Sigmoid colon (tissue), 6 donors: ENCODE measurements at regions not wholly inside any gene's neighbourhood (a gene's known extent, or its start where the extent isn't known, plus 50 kb on each side); places are given as distances from the start of the nearest gene placed in this dataset.

Experiments
- DNase-seq: peaks from one replicate; pipeline ENCODE4 v3.0.0-alpha.2; 2019
- H3K27ac ChIP-seq, 4 donors: fragments of 200-600 bp; sonication (generic); one replicate each; pipeline ENCODE4 v1.5.1; 2016 to 2019; ENCODE audit warnings: mild to moderate bottlenecking in 1 of 4
- H3K27me3 ChIP-seq, 3 donors: fragments of 200-600 bp; sonication (generic); one replicate each; pipeline ENCODE4 v1.5.1; 2019; ENCODE audit warnings: mild to moderate bottlenecking in 1 of 3
- H3K36me3 ChIP-seq, 4 donors: fragments of 200-600 bp; sonication (generic); one replicate each; pipeline ENCODE4 v1.5.1; 2016 to 2019
- H3K4me1 ChIP-seq, 4 donors: fragments of 200-600 bp; sonication (generic); one replicate each; pipeline ENCODE4 v1.5.1; 2017 to 2019
- H3K4me3 ChIP-seq, 4 donors: fragments of 200-600 bp; sonication (generic); one replicate each; pipeline ENCODE4 v1.5.1; 2017 to 2019; ENCODE audit warnings: mild to moderate bottlenecking in 2 of 4, moderate library complexity in 1 of 4
- H3K9me3 ChIP-seq, 4 donors: fragments of 200-600 bp in 3 of 4; sonication (generic) in 3 of 4; one replicate each; pipeline versions ENCODE4 v1.5.1 to v1.6.1; 2013 to 2019
- EP300 ChIP-seq, 4 donors: sonication (generic); formaldehyde crosslinking; IDR thresholded peaks; one replicate each; pipeline ENCODE4 v1.6.1; 2017; ENCODE audit warnings: antibody characterized with exemption in 4 of 4
- POLR2A ChIP-seq, 2 donors: fragments of 450-650 bp; IDR thresholded peaks; one replicate each; pipeline ENCODE4 v1.6.1; 2016; ENCODE audit warnings: antibody characterized with exemption in 2 of 2, mild to moderate bottlenecking in 2 of 2, moderate library complexity in 2 of 2
- POLR2AphosphoS5 ChIP-seq, 4 donors: sonication (generic); formaldehyde crosslinking; IDR thresholded peaks; one replicate each; pipeline ENCODE4 v1.6.1; 2017; ENCODE audit warnings: antibody characterized with exemption in 4 of 4
- WGBS, 2 donors: extraction: QIAGEN DNeasy Blood & Tissue Kit; methylation state at CpG; one replicate each; pipeline ENCODE4 v1.1.7; 2013; 5-methylcytosine and 5-hydroxymethylcytosine counted together
- intact Hi-C: fragments of 100-400 bp; cut with DNase I; formaldehyde crosslinking; loops from one replicate; pipeline ENCODE4 v1.15.1; 2023
- TF ChIP-seq, protein P1 (sequence below), 4 experiments: fragments of 450-650 bp in 3 of 4; fragments of 200-600 bp in 1 of 4; IDR thresholded peaks; one replicate each; pipeline ENCODE4 v1.5.1; 2016 to 2019; ENCODE audit warnings: antibody characterized with exemption in 4 of 4, mild to moderate bottlenecking in 3 of 4, moderate library complexity in 2 of 4
- donor health status: healthy with polysubstance abuse.
- donor health status: healthy.

DNA sequence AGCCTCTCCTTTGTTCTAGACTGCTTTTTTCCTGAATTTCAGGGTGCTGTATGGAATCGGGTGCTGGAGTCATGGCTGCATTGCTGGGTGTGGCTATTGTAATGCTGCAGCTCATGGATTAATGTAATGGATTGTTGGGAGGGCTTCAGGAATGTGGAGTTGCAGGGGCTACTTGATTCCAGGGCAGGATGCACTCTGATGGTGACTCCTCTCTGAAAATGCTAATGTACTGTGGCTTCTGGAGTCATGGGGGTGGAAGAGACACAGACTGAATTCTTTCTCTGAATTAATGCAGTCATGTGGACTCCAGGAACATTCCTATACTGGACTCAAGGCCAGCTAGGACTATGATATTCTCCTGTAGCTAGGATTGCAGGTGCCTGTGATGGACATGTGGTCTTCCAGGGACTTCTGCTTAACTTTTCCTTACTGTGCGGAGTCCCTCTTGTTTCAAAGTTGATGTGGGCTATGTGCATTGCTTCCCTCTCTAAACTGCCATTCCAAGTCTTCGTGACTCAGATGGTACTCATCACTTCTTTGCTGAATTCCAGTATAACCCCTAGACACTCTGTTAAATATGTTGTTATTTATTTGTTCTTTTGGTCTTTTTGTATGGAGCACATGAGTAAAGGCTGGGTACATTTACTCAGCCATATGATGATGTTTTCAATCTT lies 396.2 kb downstream of the KCTD16 start:
- Histone ChIP-seq H3K27me3 (no peaks in the 10 kb centered on the region), H3K4me1 (no peaks in the 10 kb centered on the region), H3K4me3 (no peak overlapping the region), H3K9me3 (peaks cover 0 to 11% (median 0%) of the 10 kb centered on the region in 4 donors), H3K27ac (no peak overlapping the region), H3K36me3 (no peaks in the 10 kb centered on the region)
- no peak for DNase-seq
- intact Hi-C loops = no loop called here
- TF ChIP-seq, protein P1, sequence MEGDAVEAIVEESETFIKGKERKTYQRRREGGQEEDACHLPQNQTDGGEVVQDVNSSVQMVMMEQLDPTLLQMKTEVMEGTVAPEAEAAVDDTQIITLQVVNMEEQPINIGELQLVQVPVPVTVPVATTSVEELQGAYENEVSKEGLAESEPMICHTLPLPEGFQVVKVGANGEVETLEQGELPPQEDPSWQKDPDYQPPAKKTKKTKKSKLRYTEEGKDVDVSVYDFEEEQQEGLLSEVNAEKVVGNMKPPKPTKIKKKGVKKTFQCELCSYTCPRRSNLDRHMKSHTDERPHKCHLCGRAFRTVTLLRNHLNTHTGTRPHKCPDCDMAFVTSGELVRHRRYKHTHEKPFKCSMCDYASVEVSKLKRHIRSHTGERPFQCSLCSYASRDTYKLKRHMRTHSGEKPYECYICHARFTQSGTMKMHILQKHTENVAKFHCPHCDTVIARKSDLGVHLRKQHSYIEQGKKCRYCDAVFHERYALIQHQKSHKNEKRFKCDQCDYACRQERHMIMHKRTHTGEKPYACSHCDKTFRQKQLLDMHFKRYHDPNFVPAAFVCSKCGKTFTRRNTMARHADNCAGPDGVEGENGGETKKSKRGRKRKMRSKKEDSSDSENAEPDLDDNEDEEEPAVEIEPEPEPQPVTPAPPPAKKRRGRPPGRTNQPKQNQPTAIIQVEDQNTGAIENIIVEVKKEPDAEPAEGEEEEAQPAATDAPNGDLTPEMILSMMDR (IDR thresholded peaks at IDR 0.05) = no peak
- TF ChIP-seq POLR2AphosphoS5 (IDR thresholded peaks at IDR 0.05) (no peak), EP300 (IDR thresholded peaks at IDR 0.05) (no peak), POLR2A (IDR thresholded peaks at IDR 0.05) (no peak)
- WGBS, 2 donors = 85 to 86% methylated on average over 3 of the region's 3 CpGs

DNA sequence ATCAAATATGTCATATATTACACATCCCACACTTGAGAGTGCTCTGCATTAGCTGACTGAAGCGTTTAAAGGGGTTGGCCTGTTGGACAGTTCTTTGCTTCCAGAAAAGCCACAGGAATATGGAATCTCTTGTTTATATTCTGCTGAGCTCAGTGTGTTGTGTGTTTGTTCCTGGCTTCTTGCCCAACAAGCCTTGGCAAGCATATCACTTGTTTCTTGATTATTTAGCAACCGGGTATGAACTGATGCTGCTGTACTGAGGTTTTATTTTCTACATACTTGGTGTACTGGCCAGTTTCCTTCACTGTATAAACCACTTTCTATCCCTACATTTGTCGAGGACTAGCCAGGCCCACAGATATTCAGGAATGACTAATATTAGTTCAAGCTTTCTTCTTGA lies 378.9 kb downstream of the KCTD16 start:
- H3K4me1 ChIP-seq = no peaks in the 10 kb centered on the region
- no peaks in the 10 kb centered on the region for H3K36me3 ChIP-seq
- H3K27ac ChIP-seq = no peak overlapping the region
- 55 to 65% methylated on average over 3 of the region's 3 CpGs for WGBS, 2 donors
- no peaks in the 10 kb centered on the region for H3K9me3 ChIP-seq
- H3K4me3 ChIP-seq = no peak overlapping the region
- intact Hi-C loops = no loop called here
- TF ChIP-seq, protein P1 (IDR thresholded peaks at IDR 0.05) = no peak
- no peak for TF ChIP-seq EP300 (IDR thresholded peaks at IDR 0.05)
- H3K27me3 ChIP-seq = no peaks in the 10 kb centered on the region
- DNase-seq = no peak

DNA sequence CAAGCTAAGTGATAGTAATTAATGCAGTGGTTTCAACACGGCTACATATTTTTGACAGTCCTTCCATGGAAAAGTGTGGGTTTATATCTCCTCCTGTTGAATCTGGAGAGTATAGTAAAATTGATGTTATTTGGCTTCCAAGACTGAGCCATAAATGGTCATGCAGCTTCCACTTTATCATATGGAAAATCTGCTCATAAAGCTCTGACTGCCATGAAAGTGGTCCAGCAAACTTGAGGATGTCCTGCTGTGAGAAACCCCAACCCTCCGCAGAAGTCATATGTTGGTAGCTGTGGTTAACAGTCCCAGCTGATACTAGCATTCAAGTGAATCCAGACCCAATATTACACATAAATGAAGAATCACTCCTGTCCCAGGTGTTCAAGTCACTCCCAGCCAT lies 378.3 kb downstream of the KCTD16 start:
- Histone ChIP-seq H3K9me3 (no peaks in the 10 kb centered on the region), H3K27ac (no peak overlapping the region), H3K27me3 (no peaks in the 10 kb centered on the region), H3K36me3 (no peaks in the 10 kb centered on the region), H3K4me1 (no peaks in the 10 kb centered on the region), H3K4me3 (no peak overlapping the region)
- intact Hi-C loops = no loop called here
- TF ChIP-seq POLR2AphosphoS5 (IDR thresholded peaks at IDR 0.05) (no peak), POLR2A (IDR thresholded peaks at IDR 0.05) (no peak), EP300 (IDR thresholded peaks at IDR 0.05) (no peak)
- TF ChIP-seq, protein P1 (IDR thresholded peaks at IDR 0.05) = no peak
- WGBS, 2 donors = 64 to 78% methylated on average over 2 of the region's 2 CpGs
- no peak for DNase-seq

DNA sequence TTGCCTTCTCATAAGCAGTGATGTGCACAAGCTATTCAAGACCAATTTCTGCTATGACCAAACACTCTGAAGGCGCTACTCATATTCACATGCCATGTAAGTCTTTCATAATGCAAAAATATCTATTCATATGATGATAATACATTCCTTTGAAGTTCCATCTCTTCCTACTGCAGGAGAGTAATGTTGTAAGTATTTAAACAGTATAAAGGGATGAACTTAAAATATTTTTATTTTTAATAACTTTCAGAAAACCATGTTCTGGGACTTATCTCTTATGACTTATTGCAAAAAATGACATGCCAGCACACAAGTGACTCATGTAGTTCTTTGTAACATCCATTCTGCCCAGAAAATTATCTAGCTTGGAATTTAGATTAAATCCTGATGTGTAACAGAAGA lies 376.4 kb downstream of the KCTD16 start:
- Histone ChIP-seq H3K9me3 (no peaks in the 10 kb centered on the region), H3K4me3 (no peak overlapping the region), H3K27me3 (no peaks in the 10 kb centered on the region), H3K36me3 (no peaks in the 10 kb centered on the region), H3K27ac (no peak overlapping the region), H3K4me1 (no peaks in the 10 kb centered on the region)
- TF ChIP-seq EP300 (IDR thresholded peaks at IDR 0.05) = no peak
- TF ChIP-seq POLR2A (IDR thresholded peaks at IDR 0.05) = no peak
- no peak for TF ChIP-seq POLR2AphosphoS5 (IDR thresholded peaks at IDR 0.05)
- TF ChIP-seq, protein P1 (IDR thresholded peaks at IDR 0.05) = no peak
- intact Hi-C loops = no loop called here
- WGBS, 2 donors = 91 to 93% methylated on average over 1 of the region's 1 CpG
- no peak for DNase-seq

DNA sequence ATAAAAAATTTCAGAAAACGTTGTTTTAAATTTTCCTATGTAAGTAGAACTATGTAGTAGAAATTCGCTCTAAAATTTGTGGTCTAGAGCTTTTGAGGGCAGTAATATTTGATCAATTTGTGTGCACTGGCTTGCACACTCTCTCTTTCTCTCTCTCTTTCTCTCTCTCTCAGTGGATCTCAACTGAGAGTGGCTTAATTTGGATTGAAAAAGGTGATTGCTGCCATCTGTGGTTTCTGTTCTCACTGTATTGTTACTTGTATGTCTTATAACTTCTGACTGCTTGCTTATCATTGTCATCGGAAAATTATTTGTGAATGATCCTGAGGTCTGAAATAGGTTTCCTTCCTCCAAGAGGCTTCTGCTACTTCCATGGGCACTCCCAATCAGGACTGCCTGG lies 368.2 kb downstream of the KCTD16 start:
- H3K4me3 ChIP-seq = no peak overlapping the region
- DNase-seq = no peak
- intact Hi-C loops = no loop called here

More for the DNA sequence above, 368.2 kb downstream of the KCTD16 start:
- Histone ChIP-seq H3K4me1 (no peaks in the 10 kb centered on the region), H3K27me3 (no peaks in the 10 kb centered on the region), H3K9me3 (no peaks in the 10 kb centered on the region), H3K36me3 (no peaks in the 10 kb centered on the region), H3K27ac (no peak overlapping the region)
- TF ChIP-seq POLR2AphosphoS5 (IDR thresholded peaks at IDR 0.05) (no peak), POLR2A (IDR thresholded peaks at IDR 0.05) (no peak), EP300 (IDR thresholded peaks at IDR 0.05) (no peak)
- TF ChIP-seq, protein P1 (IDR thresholded peaks at IDR 0.05) = no peak
- 64 to 74% methylated on average over 3 of the region's 3 CpGs for WGBS, 2 donors
